Medulla oblongata (tissue), 1 donor: ENCODE measurements at regions not wholly inside any gene's neighbourhood (a gene's known extent, or its start where the extent isn't known, plus 50 kb on each side); places are given as distances from the start of the nearest gene placed in this dataset.

ENCODE experiments used
- DNase-seq: peaks from one replicate; pipeline ENCODE4 v3.0.0-alpha.2; 2015; ENCODE audit errors: extremely low spot score

- no peak for DNase-seq
These were observed 450.0 kb downstream of the FOXG1 start for GRCh38 chr14:29216268-29217232.

- DNase-seq = no peak
These were observed 451.3 kb downstream of the FOXG1 start for GRCh38 chr14:29217813-29218450.

- no peak for DNase-seq
These were observed 453.5 kb downstream of the FOXG1 start for GRCh38 chr14:29220072-29220471.

GRCh38 chr14:29220566-29220965, 454.0 kb downstream of the FOXG1 start:
- no peak for DNase-seq

GRCh38 chr14:29222006-29222405, 455.4 kb downstream of the FOXG1 start:
- DNase-seq = no peak

- DNase-seq = peak; percentile 7
These were observed 456.2 kb downstream of the FOXG1 start for GRCh38 chr14:29222671-29223268.

- DNase-seq = no peak
These were observed 457.4 kb downstream of the FOXG1 start for GRCh38 chr14:29223947-29224346.

- no peak for DNase-seq
These were observed 461.0 kb downstream of the FOXG1 start for GRCh38 chr14:29227631-29228030.

GRCh38 chr14:29232153-29232552, 465.6 kb downstream of the FOXG1 start:
- no peak for DNase-seq

GRCh38 chr14:29232711-29233110, 466.1 kb downstream of the FOXG1 start:
- DNase-seq = no peak

GRCh38 chr14:29233188-29233587, 466.6 kb downstream of the FOXG1 start:
- no peak for DNase-seq

- DNase-seq = no peak
These were observed 469.4 kb downstream of the FOXG1 start for GRCh38 chr14:29235991-29236390.

- no peak for DNase-seq
These were observed 469.8 kb downstream of the FOXG1 start for GRCh38 chr14:29236401-29236800.

GRCh38 chr14:29236848-29237247, 470.3 kb downstream of the FOXG1 start:
- no peak for DNase-seq

- DNase-seq = no peak
These were observed 473.5 kb downstream of the FOXG1 start for GRCh38 chr14:29240066-29240465.

- no peak for DNase-seq
These were observed 476.5 kb downstream of the FOXG1 start for GRCh38 chr14:29242755-29243754.

- DNase-seq = no peak
These were observed 489.1 kb downstream of the FOXG1 start for GRCh38 chr14:29255692-29256091.

- no peak for DNase-seq
These were observed 496.4 kb downstream of the FOXG1 start for GRCh38 chr14:29262979-29263378.

- DNase-seq = no peak
These were observed 498.3 kb downstream of the FOXG1 start for GRCh38 chr14:29264865-29265264.

- DNase-seq = no peak
These were observed 499.3 kb downstream of the FOXG1 start for GRCh38 chr14:29265852-29266251.

GRCh38 chr14:29271669-29272068, 505.1 kb downstream of the FOXG1 start:
- no peak for DNase-seq
